HG02870 (cell line): ENCODE measurements at regions not wholly inside any gene's neighbourhood (a gene's known extent, or its start where the extent isn't known, plus 50 kb on each side); places are given as distances from the start of the nearest gene placed in this dataset.

Source experiments
- ATAC-seq: cut with Tn5 transposase; IDR thresholded peaks from one replicate; pipeline ENCODE4 v1.9.1; 2021; ENCODE audit warnings: mild to moderate bottlenecking, moderate library complexity; ENCODE audit not compliant: unreplicated experiment

GRCh38 chr5:15447209-15447608 lies 52.8 kb upstream of the FBXL7 start:
- ATAC-seq, result no peak

- ATAC-seq, result no peak
Observed at GRCh38 chr5:15446552-15446951, 53.4 kb upstream of the FBXL7 start.

GRCh38 chr5:15442193-15442570 lies 57.8 kb upstream of the FBXL7 start:
- ATAC-seq, result peak; percentile 40

GRCh38 chr5:15441433-15442192 lies 58.4 kb upstream of the FBXL7 start:
- ATAC-seq, result peak; percentile 79

GRCh38 chr5:15440434-15440833 lies 59.5 kb upstream of the FBXL7 start:
- no peak for ATAC-seq

- ATAC-seq, result no peak
Observed at GRCh38 chr5:15439801-15440200, 60.2 kb upstream of the FBXL7 start.

- no peak for ATAC-seq
Observed at GRCh38 chr5:15433709-15434108, 66.3 kb upstream of the FBXL7 start.

- ATAC-seq, result no peak
Observed at GRCh38 chr5:15431923-15432322, 68.1 kb upstream of the FBXL7 start.

- ATAC-seq, result no peak
Observed at GRCh38 chr5:15425766-15426165, 74.2 kb upstream of the FBXL7 start.

GRCh38 chr5:15424769-15425168 lies 75.2 kb upstream of the FBXL7 start:
- ATAC-seq, result no peak

- ATAC-seq, result no peak
Observed at GRCh38 chr5:15421921-15422412, 78.0 kb upstream of the FBXL7 start.

- ATAC-seq, result no peak
Observed at GRCh38 chr5:15421381-15421780, 78.6 kb upstream of the FBXL7 start.

GRCh38 chr5:15420201-15420600 lies 79.8 kb upstream of the FBXL7 start:
- ATAC-seq, result no peak

- no peak for ATAC-seq
Observed at GRCh38 chr5:15417156-15417555, 82.8 kb upstream of the FBXL7 start.

GRCh38 chr5:15406478-15406877 lies 93.5 kb upstream of the FBXL7 start:
- ATAC-seq, result no peak

- no peak for ATAC-seq
Observed at GRCh38 chr5:15393146-15393545, 106.8 kb upstream of the FBXL7 start.

GRCh38 chr5:15391704-15392397 lies 108.1 kb upstream of the FBXL7 start:
- ATAC-seq, result no peak

GRCh38 chr5:15388866-15389265 lies 111.1 kb upstream of the FBXL7 start:
- ATAC-seq, result no peak

- no peak for ATAC-seq
Observed at GRCh38 chr5:15387931-15388524, 112.0 kb upstream of the FBXL7 start.

GRCh38 chr5:15386122-15386521 lies 113.9 kb upstream of the FBXL7 start:
- ATAC-seq, result no peak

GRCh38 chr5:15385553-15385952 lies 114.4 kb upstream of the FBXL7 start:
- ATAC-seq, result no peak

GRCh38 chr5:15385037-15385436 lies 114.9 kb upstream of the FBXL7 start:
- no peak for ATAC-seq
